Activated T-cell treated with anti-CD3 and anti-CD28 coated beads for 48 hours (primary cell): ENCODE measurements at regions not wholly inside any gene's neighbourhood (a gene's known extent, or its start where the extent isn't known, plus 50 kb on each side); places are given as distances from the start of the nearest gene placed in this dataset.

Source experiments
- DNase-seq: peaks from one replicate; pipeline ENCODE4 v3.0.0-alpha.2; 2020; ENCODE audit warnings: low read depth

DNA sequence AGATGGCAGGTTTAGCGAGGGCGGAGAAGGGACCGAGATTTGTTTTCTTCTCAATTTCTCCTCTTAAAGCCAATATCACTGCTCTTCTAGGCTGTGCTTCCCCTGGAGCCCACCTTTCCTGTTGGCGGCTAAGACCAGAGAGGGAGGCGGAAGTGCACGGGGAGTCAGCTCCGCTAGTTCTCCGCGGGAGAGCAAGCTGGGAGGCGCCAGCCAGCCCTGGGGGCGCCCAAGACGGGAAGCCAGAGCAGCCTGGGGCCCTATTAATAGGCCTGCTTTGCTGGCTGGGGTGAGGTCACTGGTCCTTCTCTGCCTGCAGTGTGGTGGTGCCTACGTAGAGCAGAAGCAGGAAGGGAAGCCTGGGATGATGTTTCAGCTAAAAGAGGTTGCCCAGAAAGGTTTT lies 61.6 kb downstream of the LSM5 start:
- no peak for DNase-seq

- DNase-seq = peak; percentile 60
Measured at GRCh38 chr7:32427769-32428291, 62.4 kb downstream of the LSM5 start.

DNA sequence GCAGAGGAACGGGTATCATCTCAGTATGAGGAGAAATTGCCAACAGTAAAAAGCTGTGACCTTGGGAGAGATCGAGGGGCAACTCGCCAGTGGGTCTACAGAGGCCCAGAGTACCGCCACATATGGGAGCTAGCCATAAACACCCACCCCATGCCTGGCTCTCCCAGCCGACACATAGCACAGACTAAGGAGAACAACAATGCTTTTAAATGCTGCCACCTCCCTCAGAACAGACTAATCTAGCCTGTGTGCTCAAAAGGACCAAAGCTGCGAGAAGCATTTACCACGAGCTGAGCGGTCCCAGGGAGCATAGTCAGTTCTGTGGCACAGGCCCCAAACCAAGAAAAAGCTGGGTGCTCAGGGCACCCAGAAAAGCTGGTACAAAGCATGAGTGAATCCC lies 73.3 kb downstream of the LSM5 start:
- no peak for DNase-seq

GRCh38 chr7:32415936-32416335 lies 74.2 kb downstream of the LSM5 start:
- DNase-seq = no peak

DNA sequence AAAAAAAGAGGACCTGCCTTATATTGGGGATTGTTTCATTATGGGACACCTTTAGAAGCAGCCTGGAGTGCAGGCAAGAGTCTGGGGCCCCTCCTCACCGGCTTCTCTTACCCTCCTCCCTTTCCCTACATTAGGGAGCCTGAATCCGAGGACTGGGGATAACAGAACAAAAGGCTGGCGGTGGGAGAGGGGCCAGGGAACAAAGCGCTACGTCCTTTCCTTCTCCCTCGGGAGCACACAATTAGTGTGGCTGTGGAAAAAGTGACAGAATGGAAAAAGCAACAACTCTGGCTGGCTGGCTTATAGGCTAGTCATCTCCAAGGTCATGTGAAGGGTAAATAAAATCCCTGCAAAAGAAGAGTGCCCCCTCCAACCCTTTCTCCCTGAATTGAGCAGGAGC lies 74.7 kb downstream of the LSM5 start:
- DNase-seq = no peak

- DNase-seq = no peak
Measured at GRCh38 chr7:32412471-32412870, 77.7 kb downstream of the LSM5 start.

- no peak for DNase-seq
Measured at GRCh38 chr7:32410545-32410944, 79.6 kb downstream of the LSM5 start.

GRCh38 chr7:32406386-32406785 lies 83.8 kb downstream of the LSM5 start:
- no peak for DNase-seq

DNA sequence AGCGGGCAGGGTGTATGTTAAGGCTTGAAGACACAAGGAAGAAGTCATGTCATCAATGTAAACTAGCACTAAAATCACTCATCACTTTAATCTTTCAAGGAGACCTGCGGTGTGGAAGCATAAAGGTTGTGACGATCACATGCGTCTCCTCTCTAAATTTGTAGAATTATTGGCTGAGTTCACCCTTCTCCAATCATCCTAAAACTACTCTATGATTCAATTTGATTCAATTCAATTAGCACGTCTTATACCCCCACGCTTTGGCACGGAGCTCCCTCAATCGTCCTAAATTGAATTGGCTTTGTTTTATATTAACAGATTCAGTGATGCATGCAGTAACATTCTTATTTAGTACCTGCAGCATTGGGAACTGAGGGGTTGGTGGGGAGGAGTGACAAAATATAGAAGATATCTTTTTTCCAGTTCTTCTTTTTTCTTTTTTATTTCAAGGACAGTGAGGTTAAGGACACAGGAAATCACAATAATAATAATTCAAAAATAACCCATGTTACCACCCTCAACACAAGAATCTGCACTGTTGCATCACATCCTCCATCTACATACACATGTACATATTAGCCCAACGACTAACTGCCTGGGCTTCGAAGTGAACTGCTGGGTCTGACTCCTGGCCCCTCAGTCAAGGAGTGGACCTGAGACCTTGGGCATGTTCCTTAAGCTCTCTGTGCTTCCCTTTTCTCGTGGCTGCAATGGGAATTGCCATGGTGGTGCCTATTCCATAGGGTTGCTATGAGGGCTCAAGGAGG lies 86.5 kb downstream of the LSM5 start:
- no peak for DNase-seq

DNA sequence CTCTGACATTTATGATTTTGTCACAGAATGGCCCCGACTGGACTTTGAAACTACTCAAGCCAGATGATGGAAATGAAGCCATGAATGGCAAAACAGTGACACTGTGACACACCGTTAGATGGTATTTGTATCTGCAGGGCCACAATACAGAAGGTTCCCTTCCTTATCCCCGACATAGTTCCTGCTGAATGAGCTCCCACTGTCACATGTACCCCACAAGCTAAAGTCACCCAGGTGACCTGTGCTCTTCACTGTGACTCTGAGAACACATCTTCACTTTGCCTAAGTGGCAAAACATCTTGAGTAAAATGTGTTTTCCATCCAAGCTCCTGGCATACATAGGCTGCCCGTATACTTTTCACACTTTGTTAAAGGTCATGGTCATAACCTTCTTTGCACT lies 89.5 kb downstream of the LSM5 start:
- DNase-seq = no peak

- no peak for DNase-seq
Measured at GRCh38 chr7:32399311-32399710, 90.9 kb downstream of the LSM5 start.

DNA sequence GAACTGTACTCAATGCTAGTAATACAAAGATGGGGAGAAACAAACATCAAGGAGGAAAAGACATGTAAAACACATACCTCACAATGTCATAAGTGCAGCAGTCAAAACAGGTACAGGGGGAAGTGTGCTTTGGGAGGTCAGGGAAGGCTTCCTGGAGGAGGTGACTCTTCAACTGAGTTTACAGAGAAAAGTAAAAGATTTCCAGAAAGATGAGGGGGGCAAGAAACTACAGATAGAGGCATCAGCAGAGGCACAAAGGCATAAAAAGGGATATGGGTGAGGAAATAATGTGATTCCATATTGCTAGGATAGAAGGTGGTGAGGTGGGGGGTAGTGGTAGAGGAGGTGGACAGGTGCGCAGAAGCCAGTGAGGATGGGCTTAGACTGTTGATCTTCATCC lies 95.0 kb downstream of the LSM5 start:
- DNase-seq = no peak

DNA sequence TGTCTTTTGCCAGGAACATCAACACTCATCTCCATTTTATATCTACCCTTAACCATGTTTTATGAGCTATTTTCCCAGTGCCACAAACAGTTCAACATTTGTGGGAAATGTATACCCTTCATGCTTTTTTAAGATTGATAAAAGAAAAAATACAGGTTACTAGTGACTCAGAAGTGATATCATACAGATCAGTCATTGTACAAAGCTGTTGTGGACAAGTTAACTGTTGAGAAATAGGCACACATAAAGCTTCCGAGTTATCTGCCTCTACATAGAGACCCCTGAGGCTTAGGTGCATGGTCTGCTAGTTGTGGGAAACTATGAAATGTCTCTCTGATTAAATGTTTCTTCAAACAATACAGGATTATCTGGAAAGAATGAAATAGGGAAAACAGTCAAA lies 96.3 kb downstream of the LSM5 start:
- no peak for DNase-seq

DNA sequence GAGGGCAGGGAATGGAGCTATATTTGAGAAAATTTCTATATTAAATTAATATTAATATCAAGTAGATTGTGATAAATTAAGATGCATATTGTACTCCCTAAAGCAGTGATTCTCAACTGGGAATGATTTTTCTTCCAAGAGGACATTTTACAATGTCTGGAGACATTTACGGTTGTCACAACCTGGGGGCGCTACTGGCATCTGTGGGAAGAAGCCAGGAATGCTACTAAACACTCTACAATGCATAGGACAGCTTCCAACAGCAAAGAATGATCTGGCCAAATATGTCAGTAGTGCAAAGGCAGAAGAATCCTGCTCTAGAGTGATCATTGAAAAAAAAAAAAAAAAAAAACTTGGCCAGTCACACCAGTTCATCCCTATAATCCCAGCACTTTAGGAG lies 100.0 kb downstream of the LSM5 start:
- DNase-seq = no peak

GRCh38 chr7:32385316-32385956 lies 104.7 kb downstream of the LSM5 start:
- DNase-seq = no peak

GRCh38 chr7:32381024-32381601 lies 109.1 kb downstream of the LSM5 start:
- DNase-seq = no peak

DNA sequence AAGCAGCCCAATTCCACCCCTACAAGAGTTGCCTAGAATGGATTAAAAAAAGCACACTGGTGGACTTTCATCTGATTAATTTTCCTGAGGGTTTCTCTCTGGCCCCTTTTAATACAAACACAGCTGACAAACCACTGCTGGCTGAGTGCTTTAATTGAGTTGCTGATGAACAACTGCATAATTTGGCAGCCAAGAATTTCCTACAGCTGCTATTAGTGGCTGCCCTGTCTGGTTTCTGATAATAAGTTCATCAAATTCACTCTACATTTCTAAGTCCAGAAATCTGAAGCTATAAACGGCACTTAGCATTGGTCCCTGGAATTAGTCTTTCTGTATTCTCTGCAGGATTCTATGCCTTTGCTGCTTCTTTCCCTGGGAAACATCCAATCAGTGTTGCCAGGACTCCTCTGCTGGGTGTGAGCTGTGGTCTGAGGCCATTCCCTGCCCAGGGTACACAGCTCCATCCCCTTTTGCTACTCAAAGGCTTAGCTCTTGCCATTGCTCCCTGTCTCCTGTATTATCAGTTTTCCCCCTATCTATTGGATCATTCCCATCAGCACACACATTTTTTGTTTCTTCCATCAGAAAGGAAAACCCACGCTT lies 110.6 kb downstream of the LSM5 start:
- no peak for DNase-seq

GRCh38 chr7:32378988-32379387 lies 111.2 kb downstream of the LSM5 start:
- DNase-seq = no peak

- DNase-seq = no peak
Measured at GRCh38 chr7:32364581-32364980, 125.6 kb downstream of the LSM5 start.

DNA sequence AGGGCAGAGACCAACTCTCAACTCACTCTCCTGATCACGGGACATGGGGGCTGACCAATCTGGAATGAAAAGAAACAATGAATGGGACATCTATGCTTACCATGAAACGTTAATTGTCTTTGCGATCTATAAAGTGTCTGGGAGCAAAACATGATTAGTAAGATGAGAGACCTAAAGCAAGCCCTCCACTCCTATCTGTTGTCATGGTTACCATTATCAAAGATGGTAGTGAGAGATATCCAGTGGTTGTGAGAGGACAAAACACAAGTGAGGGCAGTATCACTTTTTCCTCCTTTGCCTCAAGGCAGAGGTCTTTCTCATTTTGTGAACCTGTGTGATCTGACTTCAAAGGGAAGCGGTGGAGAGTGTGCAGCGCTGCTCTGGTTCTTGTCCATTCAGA lies 130.1 kb downstream of the LSM5 start:
- DNase-seq = no peak

- no peak for DNase-seq
Measured at GRCh38 chr7:32357535-32358277, 132.5 kb downstream of the LSM5 start.

GRCh38 chr7:32347244-32347828 lies 142.8 kb downstream of the LSM5 start:
- peak; percentile 11 for DNase-seq
